ENCODE measurements at regions not wholly inside any gene's neighbourhood (a gene's known extent, or its start where the extent isn't known, plus 50 kb on each side); places are given as distances from the start of the nearest gene placed in this dataset.
A peak's percentile ranks its signal among the peaks of the same experiment; 100 is the strongest.

DNA sequence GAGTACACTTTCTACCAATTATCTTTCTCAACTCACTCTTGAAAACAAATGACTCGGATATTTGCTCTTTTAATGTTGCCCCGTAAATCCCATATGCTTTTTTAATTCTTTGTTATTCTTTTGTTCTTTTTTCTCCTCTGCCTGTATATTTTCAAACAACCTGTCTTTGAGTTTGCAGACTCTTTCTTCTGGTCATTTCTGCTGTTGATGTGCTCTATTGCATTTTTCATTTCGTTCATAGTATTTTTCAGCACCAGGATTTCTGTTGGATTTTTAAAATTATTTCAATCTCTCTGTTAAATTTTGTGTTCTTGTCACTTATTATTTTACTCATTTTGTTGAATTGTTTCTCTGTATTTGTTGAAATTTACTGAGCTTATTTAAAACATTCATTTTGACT is 146.8 kb upstream of the B3GALT2 start:
- DNase-seq (ENCODE audit: extremely low read depth, low read depth): no peak

GRCh38 chr1:193326296-193326695 is 139.9 kb upstream of the B3GALT2 start:
- no peak for DNase-seq (ENCODE audit: extremely low read depth, low read depth)

DNA sequence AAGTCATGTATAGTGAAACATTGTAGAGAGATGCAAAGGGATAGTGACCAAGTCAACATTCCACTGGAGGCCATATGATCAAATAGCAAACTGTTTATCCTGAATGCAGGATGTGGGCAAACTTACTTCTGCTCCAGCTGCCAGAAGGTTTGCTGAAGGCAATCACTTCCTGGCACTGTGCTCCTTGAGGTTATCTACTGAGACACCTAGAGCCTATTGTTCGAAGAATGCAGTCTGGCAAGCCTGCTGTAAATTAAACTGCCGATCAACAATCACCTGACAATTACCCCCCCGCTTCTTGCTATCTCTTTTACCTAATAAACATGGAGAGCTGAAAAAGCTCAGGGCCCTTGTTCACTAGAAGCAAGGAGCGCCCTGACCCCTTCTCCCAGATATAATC is 139.4 kb upstream of the B3GALT2 start:
- DNase-seq (ENCODE audit: extremely low read depth, low read depth): no peak

DNA sequence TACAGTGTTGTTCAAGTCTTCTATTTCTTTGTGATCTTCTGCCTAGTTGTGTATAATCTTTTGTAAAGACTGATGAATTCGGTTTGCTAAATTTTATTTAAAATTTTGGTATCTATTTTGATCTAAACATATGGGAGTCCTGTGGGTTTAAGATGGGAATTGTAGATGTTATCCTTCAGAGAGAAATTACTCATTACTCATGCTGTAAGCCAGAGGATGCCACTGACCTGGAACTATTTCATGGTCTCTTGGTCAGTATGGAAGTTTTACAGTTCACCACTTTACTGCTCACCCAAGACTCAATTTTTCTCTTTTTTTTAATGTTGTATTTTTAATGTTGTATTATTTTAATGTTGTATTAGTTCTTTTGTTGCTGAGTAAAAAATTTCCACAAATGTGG is 138.6 kb upstream of the B3GALT2 start:
- DNase-seq (ENCODE audit: extremely low read depth, low read depth): no peak

DNA sequence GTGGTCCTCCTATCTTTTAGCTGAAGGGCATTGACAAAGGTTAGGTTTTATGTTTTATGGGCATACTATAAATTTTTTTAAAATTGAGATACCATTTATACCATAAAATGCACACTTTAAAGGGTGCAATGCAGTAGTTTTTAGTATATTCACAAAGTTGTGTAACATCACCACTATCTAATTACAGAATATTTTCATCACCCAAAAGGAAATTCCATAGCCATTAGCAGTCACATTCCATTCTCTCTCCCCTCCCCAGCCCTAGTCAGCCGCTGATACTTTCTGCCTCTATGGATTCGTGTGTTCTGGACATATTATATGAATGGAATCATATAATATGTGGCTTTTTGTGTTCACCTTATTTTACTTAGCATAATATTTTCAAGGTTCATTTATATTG is 135.8 kb upstream of the B3GALT2 start:
- peak; percentile 72 for DNase-seq (ENCODE audit: extremely low read depth, low read depth)

DNA sequence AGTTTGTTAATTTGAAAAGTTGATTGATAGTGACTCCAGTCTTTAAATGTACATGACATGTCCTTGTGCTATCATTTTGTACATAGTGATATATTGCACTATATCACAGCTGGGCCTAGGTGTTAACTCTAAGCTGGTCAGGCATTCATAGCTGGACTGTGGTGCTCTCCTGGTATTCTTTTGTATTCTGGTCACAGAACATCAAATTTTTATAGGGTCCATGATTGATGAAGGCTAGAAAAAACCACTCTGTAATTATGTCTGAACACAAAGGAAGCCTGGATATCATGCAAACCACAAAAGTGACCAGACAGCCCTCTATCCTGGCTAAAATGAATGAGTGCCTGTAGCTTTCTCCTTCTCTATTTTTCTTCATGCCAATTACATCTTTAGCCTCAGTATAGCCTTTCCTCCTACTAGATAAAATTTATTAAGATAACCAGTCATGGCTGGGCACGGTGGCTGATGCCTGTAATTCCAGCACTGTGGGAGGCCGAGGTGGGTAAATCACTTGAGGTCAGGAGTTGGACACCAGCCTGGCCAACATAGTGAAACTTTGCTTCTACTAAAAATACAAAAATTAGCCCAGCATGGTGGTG is 134.9 kb upstream of the B3GALT2 start:
- DNase-seq (ENCODE audit: extremely low read depth, low read depth): no peak

DNA sequence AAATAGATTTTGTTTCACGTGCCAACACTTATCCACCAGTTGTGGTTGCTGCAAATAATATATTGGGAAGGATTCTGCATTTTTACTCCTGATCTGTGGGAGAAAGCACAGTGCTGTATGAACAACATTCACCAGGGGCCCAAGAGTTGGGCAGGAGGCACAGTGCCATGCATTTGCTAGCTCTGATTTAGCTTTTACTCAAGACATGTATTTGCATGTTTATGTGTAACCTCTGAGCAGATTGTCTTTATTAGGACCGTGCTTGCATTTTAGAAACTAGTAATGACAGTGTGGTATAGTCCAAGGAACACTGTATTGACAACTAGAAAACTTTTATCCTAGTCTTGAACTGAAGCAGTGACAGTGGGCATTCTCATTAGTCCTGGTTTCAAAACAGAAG is 133.9 kb upstream of the B3GALT2 start:
- DNase-seq (ENCODE audit: extremely low read depth, low read depth): no peak

GRCh38 chr1:193318347-193318746 is 131.9 kb upstream of the B3GALT2 start:
- DNase-seq (ENCODE audit: extremely low read depth, low read depth): no peak

DNA sequence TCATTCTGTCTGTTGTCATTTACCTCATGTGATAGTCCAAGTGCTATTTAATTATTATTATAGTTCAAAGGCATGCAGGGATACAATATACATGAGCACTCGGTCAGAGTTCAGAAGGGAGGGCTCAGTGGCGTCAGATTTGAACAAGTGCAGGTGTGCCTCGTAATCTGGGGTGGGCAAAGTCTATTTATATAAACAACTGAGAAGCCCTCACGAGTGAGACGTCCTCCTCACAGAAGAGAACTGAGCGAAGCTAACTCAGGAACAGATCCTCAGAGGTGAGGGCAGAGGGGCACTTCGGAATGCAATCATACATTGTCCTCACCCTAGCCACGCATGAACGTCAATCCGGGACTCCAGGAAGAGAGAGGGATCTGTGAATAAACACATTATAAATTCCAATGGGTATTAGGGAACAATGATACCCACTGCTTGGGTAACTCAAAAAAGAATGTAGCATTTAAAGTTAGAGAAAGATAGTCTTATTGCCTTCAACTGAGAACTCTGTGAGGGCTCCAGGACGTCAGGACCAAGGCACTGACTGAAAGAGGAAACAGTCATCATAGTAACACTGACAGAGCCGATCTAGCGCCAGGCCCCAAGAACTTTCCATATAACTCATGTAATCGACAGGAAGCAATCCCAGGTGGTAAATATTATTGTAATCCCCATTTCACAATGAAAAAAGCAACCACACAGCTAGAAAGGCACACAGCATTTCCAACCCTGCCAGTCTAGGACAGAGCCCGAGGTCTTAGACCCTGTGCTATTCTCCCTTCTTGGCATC is 127.1 kb upstream of the B3GALT2 start:
- no peak for DNase-seq (ENCODE audit: extremely low read depth, low read depth)

GRCh38 chr1:193312432-193312831 is 126.0 kb upstream of the B3GALT2 start:
- no peak for DNase-seq (ENCODE audit: extremely low read depth, low read depth)

DNA sequence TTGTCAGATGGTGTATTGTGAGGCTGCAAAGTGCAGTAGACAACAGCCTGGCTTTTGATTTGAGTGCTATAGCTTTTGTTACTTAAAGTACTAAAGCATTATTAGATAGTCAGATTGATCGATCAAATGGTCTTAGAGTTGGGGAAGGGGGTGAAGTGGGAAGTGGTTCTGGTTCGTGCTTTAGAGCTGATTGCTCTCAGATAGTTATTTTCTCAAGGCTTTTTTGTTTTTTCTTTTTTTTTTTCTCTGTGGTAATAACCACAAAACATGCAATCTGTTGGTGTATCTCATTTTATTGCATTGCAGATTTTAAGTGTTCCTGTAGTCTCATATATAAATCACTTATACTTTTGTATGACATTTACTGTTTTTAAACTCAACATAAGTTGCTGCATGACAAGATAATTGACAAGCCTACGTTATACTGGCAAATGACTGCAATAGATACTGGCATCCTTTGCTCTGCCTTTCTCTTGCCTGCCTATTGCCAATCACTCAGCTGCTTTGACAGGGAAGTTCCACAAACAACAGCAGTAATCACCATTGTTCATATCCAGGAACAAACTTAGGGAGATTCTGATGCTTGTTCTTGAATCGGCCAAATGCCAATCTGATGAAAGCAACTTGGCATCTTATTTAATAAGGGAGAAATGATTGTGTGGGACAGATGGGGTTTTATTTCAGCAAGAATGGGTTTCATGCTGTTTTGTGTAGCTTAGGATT is 125.0 kb upstream of the B3GALT2 start:
- no peak for DNase-seq (ENCODE audit: extremely low read depth, low read depth)

DNA sequence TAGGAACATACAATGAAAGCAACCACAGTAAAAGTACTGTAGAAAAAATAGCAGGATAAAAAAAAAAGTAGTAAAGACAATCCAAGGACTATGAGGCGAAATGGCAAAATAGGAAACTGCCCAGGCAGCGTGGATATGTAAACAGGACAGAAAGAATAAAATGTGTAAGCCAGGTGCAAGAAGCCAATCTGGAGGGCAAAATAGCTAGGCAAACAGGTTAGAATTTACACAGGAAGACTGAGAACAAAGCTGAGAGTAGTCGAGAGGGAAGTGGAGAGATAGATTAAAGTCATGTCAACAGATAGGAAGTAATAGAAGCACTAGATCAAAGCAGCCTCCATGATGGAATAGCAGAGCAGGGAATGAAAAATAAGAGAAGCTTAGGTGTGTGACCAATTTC is 124.2 kb upstream of the B3GALT2 start:
- DNase-seq (ENCODE audit: extremely low read depth, low read depth): no peak

DNA sequence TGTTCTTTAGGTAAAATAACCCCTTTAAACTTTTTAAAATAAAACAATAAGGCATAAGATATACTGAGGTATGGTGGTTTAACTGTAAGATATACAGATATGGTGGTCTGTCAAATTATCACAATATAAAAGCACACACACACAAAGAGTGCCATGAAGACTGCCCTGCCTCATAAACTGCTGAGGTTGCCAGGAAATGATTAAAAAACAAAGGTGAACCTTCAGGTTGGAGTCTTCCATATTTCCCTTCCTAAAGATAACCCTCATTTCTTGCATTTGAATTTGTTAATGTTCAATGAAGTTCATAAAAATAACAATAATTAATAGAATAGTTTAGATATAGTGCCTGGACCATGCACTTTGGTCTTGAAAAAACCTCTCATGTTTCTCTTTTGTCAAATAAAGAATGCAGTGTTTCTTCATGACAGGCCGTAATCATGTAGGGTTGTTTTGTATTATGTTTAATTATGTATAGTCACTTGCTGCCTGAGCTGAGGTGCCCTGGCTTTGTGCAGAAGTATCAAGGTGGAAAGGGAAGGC is 123.6 kb upstream of the B3GALT2 start:
- DNase-seq (ENCODE audit: extremely low read depth, low read depth): no peak

GRCh38 chr1:193308438-193308837 is 122.0 kb upstream of the B3GALT2 start:
- no peak for DNase-seq (ENCODE audit: extremely low read depth, low read depth)

DNA sequence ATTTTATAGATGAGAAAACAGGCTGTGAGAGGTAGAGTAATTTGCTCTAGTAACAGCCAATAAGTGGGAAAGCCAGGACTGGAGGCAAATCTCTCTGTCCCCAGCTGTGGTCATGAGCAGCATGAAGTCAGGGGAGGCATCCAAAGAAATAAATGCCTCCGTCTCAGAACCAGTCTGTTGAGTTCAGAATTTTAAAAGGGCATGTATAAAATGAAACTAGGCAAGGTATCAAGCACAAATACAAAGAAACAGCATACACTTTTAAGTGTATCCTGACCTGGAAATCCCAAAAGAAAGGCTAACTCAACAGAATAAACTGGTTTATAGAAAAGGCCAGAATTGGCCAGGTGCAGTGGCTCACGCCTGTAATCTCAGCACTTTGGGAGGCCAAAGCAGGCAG is 120.0 kb upstream of the B3GALT2 start:
- DNase-seq (ENCODE audit: extremely low read depth, low read depth): no peak

Small RNAs in the stretch of these regions (small RNA-seq; reads per million reads assigned to genes)
- 0 reads per million in 2 experiments for gene RNU6-983P
